OCI-LY7 (cell line): ENCODE measurements at regions not wholly inside any gene's neighbourhood (a gene's known extent, or its start where the extent isn't known, plus 50 kb on each side); places are given as distances from the start of the nearest gene placed in this dataset.

Source experiments
- CTCF ChIP-seq: fragments of 200-600 bp; sonication (generic); conservative IDR thresholded peaks from 2 replicates; pipeline ENCODE4 v1.5.1; 2014; ENCODE audit warnings: mild to moderate bottlenecking, antibody characterized with exemption, low read length, moderate library complexity, mixed read lengths
- EZH2phosphoT487 ChIP-seq: fragments of 200-600 bp; sonication (generic); IDR thresholded peaks from 2 replicates; pipeline ENCODE4 v1.6.1; 2018; ENCODE audit warnings: low read depth, borderline replicate concordance, mild to moderate bottlenecking, mixed run types, antibody characterized with exemption, low read length, moderate library complexity, mixed read lengths

GRCh38 chr1:94592571-94592920, 51.0 kb upstream of the F3 start:
- TF ChIP-seq CTCF: no peak
- no peak for TF ChIP-seq EZH2phosphoT487
